H9 (cell line): ENCODE measurements at regions not wholly inside any gene's neighbourhood (a gene's known extent, or its start where the extent isn't known, plus 50 kb on each side); places are given as distances from the start of the nearest gene placed in this dataset.

Experiments
- DNase-seq: peaks from one replicate; pipeline ENCODE4 v3.0.0-alpha.2; 2017
- H2AFZ ChIP-seq: one replicate; pipeline ENCODE4 v1.6.1; 2013; ENCODE audit warnings: mild to moderate bottlenecking, low read length, control low read depth, moderate library complexity
- H2AK5ac ChIP-seq: 2 replicates; pipeline ENCODE4 v1.6.1; 2013; ENCODE audit warnings: low read length, control low read depth, mixed read lengths; ENCODE audit not compliant: insufficient read length
- H2BK120ac ChIP-seq: one replicate; pipeline ENCODE4 v1.6.1; 2013; ENCODE audit warnings: low read depth, mild to moderate bottlenecking, low read length, control low read depth, inconsistent platforms; ENCODE audit not compliant: poor library complexity, severe bottlenecking
- H2BK12ac ChIP-seq: 2 replicates; pipeline ENCODE4 v1.6.1; 2013; ENCODE audit warnings: low read length, control low read depth, mixed read lengths, low read depth; ENCODE audit not compliant: insufficient read length
- H2BK15ac ChIP-seq: 2 replicates; pipeline ENCODE4 v1.6.1; 2013; ENCODE audit warnings: low read depth, low read length, control low read depth
- H2BK20ac ChIP-seq: one replicate; pipeline ENCODE4 v1.6.1; 2013; ENCODE audit warnings: low read depth, mild to moderate bottlenecking, low read length, control low read depth, inconsistent platforms; ENCODE audit not compliant: poor library complexity, severe bottlenecking
- H2BK5ac ChIP-seq: 2 replicates; pipeline ENCODE4 v1.6.1; 2013; ENCODE audit warnings: low read length, control low read depth, mixed read lengths; ENCODE audit not compliant: insufficient read length
- H3K14ac ChIP-seq: 2 replicates; pipeline ENCODE4 v1.6.1; 2013; ENCODE audit warnings: low read length, control low read depth; ENCODE audit not compliant: insufficient read depth
- H3K18ac ChIP-seq: 2 replicates; pipeline ENCODE4 v1.6.1; 2013; ENCODE audit warnings: low read depth, mild to moderate bottlenecking, mixed read lengths, low read length, control low read depth; ENCODE audit not compliant: insufficient read length
- H3K23ac ChIP-seq: 2 replicates; pipeline ENCODE4 v1.6.1; 2013; ENCODE audit warnings: low read length, control low read depth, mixed read lengths, low read depth; ENCODE audit not compliant: insufficient read length
- H3K23me2 ChIP-seq: 2 replicates; pipeline ENCODE4 v1.6.1; 2013; ENCODE audit warnings: low read depth, mild to moderate bottlenecking, mixed read lengths, low read length, control low read depth; ENCODE audit not compliant: insufficient read length, poor library complexity, severe bottlenecking
- H3K27ac ChIP-seq: 2 replicates; pipeline ENCODE4 v1.5.1; 2013; ENCODE audit warnings: low read length, control low read depth, mixed read lengths, low read depth; ENCODE audit not compliant: insufficient read length
- H3K27me3 ChIP-seq: 2 replicates; pipeline ENCODE4 v1.6.1; 2013; ENCODE audit warnings: low read length, control low read depth, inconsistent platforms; ENCODE audit not compliant: insufficient read depth
- H3K4ac ChIP-seq: 2 replicates; pipeline ENCODE4 v1.6.1; 2013; ENCODE audit warnings: low read depth, mild to moderate bottlenecking, control low read depth, inconsistent platforms, low read length, moderate library complexity
- H3K4me1 ChIP-seq: 2 replicates; pipeline ENCODE4 v1.6.1; 2013; ENCODE audit warnings: low read length, control low read depth, inconsistent platforms; ENCODE audit not compliant: insufficient read depth
- H3K4me2 ChIP-seq: 2 replicates; pipeline ENCODE4 v1.6.1; 2013; ENCODE audit warnings: low read length, control low read depth, mixed read lengths; ENCODE audit not compliant: insufficient read length, insufficient read depth
- H3K56ac ChIP-seq: 2 replicates; pipeline ENCODE4 v1.6.1; 2013; ENCODE audit warnings: low read depth, mild to moderate bottlenecking, mixed read lengths, low read length, control low read depth; ENCODE audit not compliant: insufficient read length
- H3K79me1 ChIP-seq: 2 replicates; pipeline ENCODE4 v1.6.1; 2013; ENCODE audit warnings: low read depth, mild to moderate bottlenecking, moderate library complexity, low read length, control low read depth, inconsistent platforms; ENCODE audit not compliant: insufficient read depth, poor library complexity, severe bottlenecking
- H3K79me2 ChIP-seq: 2 replicates; pipeline ENCODE4 v1.6.1; 2013; ENCODE audit warnings: low read length, control low read depth, inconsistent platforms; ENCODE audit not compliant: insufficient read depth
- H3K9ac ChIP-seq: 2 replicates; pipeline ENCODE4 v1.6.1; 2013; ENCODE audit warnings: low read length, control low read depth, mixed read lengths; ENCODE audit not compliant: insufficient read length; ENCODE audit errors: extremely low read depth
- H3K9me3 ChIP-seq: one replicate; pipeline ENCODE4 v1.6.1; 2013; ENCODE audit warnings: low read depth, low read length, inconsistent platforms; ENCODE audit not compliant: control insufficient read depth
- H3T11ph ChIP-seq: one replicate; pipeline ENCODE4 v1.6.1; 2013; ENCODE audit warnings: mild to moderate bottlenecking, low read length, control low read depth, inconsistent platforms
- H4K20me1 ChIP-seq: one replicate; pipeline ENCODE4 v1.6.1; 2013; ENCODE audit not compliant: control insufficient read depth, insufficient read length, insufficient read depth
- H4K5ac ChIP-seq: 2 replicates; pipeline ENCODE4 v1.6.1; 2013; ENCODE audit warnings: low read depth, mild to moderate bottlenecking, mixed read lengths, low read length, control low read depth; ENCODE audit not compliant: insufficient read length
- H4K8ac ChIP-seq: replicated peaks from 2 replicates; pipeline ENCODE4 v1.6.1; 2013; ENCODE audit warnings: low read length, control low read depth, mixed read lengths, low read depth; ENCODE audit not compliant: insufficient read length
- H4K91ac ChIP-seq: 2 replicates; pipeline ENCODE4 v1.6.1; 2013; ENCODE audit warnings: low read depth, mild to moderate bottlenecking, moderate library complexity, mixed read lengths, low read length, control low read depth; ENCODE audit not compliant: insufficient read length
- H3K27ac Mint-ChIP-seq, 3 experiments: 2 replicates in 2 of 3; 3 replicates in 1 of 3; pipeline ENCODE4 v1.8.0; 2020 to 2021; ENCODE audit warnings: mixed read lengths in 3 of 3, mild to moderate bottlenecking in 1 of 3, moderate library complexity in 1 of 3
- H3K27me3 Mint-ChIP-seq: 2 replicates; pipeline ENCODE4 v1.8.0; 2021; ENCODE audit warnings: low read depth, mild to moderate bottlenecking, moderate library complexity, mixed read lengths
- H3K36me3 Mint-ChIP-seq, 3 experiments: 2 replicates in 2 of 3; 3 replicates in 1 of 3; pipeline ENCODE4 v1.8.0; 2020 to 2021; ENCODE audit warnings: low read depth in 3 of 3, mixed read lengths in 3 of 3; ENCODE audit not compliant: insufficient read depth in 1 of 3
- H3K4me1 Mint-ChIP-seq, 2 experiments: 2 replicates each; pipeline ENCODE4 v1.8.0; 2020; ENCODE audit warnings: mixed read lengths in 2 of 2
- H3K4me3 Mint-ChIP-seq, 2 experiments: 2 replicates in 1 of 2; 3 replicates in 1 of 2; pipeline ENCODE4 v1.8.0; 2020 to 2021; ENCODE audit warnings: mild to moderate bottlenecking in 2 of 2, mixed read lengths in 2 of 2, moderate library complexity in 1 of 2
- H3K9me3 Mint-ChIP-seq, 2 experiments: 2 replicates in 1 of 2; 3 replicates in 1 of 2; pipeline ENCODE4 v1.8.0; 2020; ENCODE audit warnings: mild to moderate bottlenecking in 2 of 2, mixed read lengths in 2 of 2, moderate library complexity in 1 of 2
- CTCF ChIP-seq: fragments of 200-600 bp; sonication (generic); conservative IDR thresholded peaks from 3 replicates; pipeline ENCODE4 v1.8.0; 2021; ENCODE audit warnings: antibody characterized with exemption, mild to moderate bottlenecking
- WGBS: extraction: QIAGEN DNeasy Blood & Tissue Kit; methylation state at CpG from one replicate; pipeline ENCODE4 v1.1.7; 2013; ENCODE audit warnings: missing lambda C conversion rate, low lambda C conversion rate, mixed read lengths; ENCODE audit not compliant: insufficient read length; ENCODE audit errors: extremely low coverage; 5-methylcytosine and 5-hydroxymethylcytosine counted together

GRCh38 chr1:184919892-184920291 is 54.4 kb downstream of the NIBAN1 start:
- no peak overlapping the region for H3K4me3 Mint-ChIP-seq
- Histone ChIP-seq H3K18ac (no peak overlapping the region), H4K20me1 (no peaks in the 10 kb centered on the region), H3K56ac (no peak overlapping the region), H3K79me1 (no peaks in the 10 kb centered on the region), H3K79me2 (no peaks in the 10 kb centered on the region), H3K23ac (no peak overlapping the region), H2AK5ac (no peak overlapping the region), H4K91ac (no peak overlapping the region), H2AFZ (no peak overlapping the region), H3K9ac (no peak overlapping the region), H3K27ac (no peak overlapping the region), H3T11ph (no peak overlapping the region), H4K5ac (no peak overlapping the region), H2BK15ac (no peak overlapping the region), H2BK12ac (no peak overlapping the region), H2BK120ac (no peak overlapping the region), H2BK20ac (no peak overlapping the region), H3K4me2 (no peak overlapping the region), H3K27me3 (no peaks in the 10 kb centered on the region), H3K4me1 (no peaks in the 10 kb centered on the region), H2BK5ac (no peak overlapping the region), H3K23me2 (no peaks in the 10 kb centered on the region), H3K14ac (no peak overlapping the region), H4K8ac (no peak overlapping the region), H3K4ac (no peak overlapping the region), H3K9me3 (no peaks in the 10 kb centered on the region)
- H3K27me3 Mint-ChIP-seq: no peaks in the 10 kb centered on the region
- no peaks in the 10 kb centered on the region for H3K4me1 Mint-ChIP-seq
- WGBS: no CpG with 5 or more reads among the region's 4 CpGs
- TF ChIP-seq CTCF: no peak
- H3K27ac Mint-ChIP-seq: no peak overlapping the region
- DNase-seq: no peak
- H3K36me3 Mint-ChIP-seq: peaks cover 0 to 3% (median 0%) of the 10 kb centered on the region in 3 experiments; a peak in 2 of 7 replicates
- H3K9me3 Mint-ChIP-seq: peaks cover 0 to under 1% of the 10 kb centered on the region in 2 experiments; a peak in 1 of 5 replicates
